Activated naive CD4-positive, alpha-beta T cell (primary cell): ENCODE measurements at regions not wholly inside any gene's neighbourhood (a gene's known extent, or its start where the extent isn't known, plus 50 kb on each side); places are given as distances from the start of the nearest gene placed in this dataset.
"Not testable (repeated sequence)": the region's sequence is repeated elsewhere in the genome, so short reads cannot be mapped to it uniquely, and the experiment has no call there.

Experiments used
- DNase-seq, 4 experiments: peaks; one replicate each; lab custom pipeline; 2025; lab: John Stamatoyannopoulos, UW

DNA sequence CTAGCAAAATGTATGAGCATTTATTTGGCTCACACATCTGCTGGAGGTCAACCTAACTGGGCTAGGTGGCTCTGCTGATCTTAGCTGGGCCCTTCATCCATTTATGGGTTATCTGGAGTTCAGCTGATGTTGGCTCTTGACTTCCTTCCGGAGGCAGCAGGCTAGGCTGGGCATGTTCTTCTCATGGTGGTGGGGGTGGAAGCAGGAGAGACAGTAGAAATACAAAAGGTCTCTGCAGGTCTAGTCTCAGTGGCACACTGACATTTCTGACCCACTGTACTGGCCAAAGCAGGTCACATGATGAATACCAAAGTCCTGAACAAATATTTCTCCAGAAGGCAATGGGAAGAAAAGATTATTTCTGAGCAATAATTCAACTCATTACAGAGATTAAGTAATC is 334.6 kb downstream of the CRPPA start:
- no peak for DNase-seq

DNA sequence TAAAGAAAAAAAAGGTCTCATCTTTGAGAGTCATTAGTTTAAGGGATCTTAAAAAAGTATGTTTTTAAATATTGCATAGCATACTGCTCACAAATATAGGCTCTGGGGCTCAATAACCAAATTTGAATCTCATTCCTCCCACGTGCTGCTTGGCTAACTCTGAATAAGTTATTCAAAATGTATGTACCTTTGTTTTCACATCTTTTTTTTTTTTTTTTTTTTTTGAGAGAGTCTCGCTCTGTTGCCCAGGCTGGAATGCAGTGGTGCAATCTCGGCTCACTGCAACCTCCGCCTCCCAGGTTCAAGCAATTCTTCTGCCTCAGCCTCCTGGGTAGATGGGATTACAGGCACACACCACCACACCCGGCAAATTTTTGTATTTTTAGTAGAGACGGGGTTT is 335.6 kb downstream of the CRPPA start:
- DNase-seq, result not testable (repeated sequence)

DNA sequence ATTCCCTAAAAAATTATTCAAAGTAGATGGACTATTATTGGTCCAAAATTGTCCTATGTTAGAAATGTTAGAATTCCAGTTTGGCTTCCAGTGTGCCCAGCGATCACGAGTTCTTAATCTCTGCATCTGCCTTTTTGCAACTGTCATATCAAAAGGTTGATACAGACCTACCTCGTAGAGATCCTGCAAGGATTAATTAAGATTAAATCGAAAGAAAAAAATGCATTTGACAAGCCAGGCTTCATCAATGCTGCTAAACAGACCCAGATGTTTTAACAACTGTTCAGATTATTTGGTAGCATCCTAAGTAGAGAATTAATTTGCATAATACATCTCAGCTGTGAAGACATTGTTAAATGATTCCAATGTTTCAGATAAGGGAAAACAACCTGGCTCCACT is 336.5 kb downstream of the CRPPA start:
- no peak for DNase-seq

DNA sequence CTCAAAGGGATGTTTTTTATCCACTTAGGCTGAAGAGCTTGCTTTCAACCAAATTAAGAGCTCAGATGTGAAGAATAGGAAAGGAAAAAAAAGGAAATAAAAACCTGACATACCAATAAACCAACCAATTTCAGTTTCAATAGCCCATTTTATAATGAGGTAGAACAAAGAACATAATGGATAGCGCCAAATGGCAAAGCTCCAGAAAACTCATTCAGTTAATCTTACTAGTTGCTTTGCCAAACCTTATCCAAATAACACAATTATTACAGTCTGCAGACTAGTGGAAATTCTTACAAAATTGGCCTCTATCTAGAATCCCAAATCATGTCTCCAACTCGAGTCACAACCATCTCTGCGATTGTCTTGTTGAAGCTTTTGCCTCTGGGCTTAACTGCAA is 337.0 kb downstream of the CRPPA start:
- DNase-seq, result no peak

DNA sequence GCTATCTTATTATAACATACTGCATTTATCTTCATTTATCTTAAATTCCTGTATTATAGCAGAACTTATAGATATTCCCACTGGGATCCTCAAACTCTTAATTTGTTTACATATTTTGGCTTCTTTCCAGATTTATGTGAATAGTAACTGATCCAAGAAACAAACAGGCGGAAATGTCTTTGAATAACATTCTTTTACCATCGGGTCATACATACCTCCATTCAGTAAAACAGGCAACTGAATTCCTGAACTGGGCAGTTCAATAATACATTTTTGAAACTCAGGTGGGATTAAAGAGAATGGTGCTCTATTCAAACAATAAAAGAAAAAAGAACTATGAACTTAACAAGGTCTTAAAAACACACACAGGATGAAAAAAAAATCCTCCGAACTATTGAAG is 337.4 kb downstream of the CRPPA start:
- no peak for DNase-seq

DNA sequence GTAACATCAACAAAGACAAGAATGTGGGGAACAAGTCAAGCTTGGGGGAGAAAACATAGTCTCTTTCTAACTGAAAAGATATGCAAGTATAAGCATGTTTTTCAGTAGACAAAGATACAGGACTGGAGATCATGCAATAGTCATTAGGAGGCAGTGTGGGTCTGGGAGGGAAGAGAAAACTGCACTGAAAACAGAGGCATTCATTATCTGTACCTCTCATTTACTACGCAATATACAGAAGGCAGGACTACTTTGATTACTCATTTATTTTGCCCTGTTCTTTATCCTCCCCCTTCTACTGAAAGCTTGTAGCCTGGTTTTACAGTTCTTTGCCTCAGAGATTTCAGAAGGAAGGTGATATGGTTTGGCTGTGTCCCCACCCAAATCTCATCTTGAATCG is 341.2 kb downstream of the CRPPA start:
- no peak for DNase-seq

DNA sequence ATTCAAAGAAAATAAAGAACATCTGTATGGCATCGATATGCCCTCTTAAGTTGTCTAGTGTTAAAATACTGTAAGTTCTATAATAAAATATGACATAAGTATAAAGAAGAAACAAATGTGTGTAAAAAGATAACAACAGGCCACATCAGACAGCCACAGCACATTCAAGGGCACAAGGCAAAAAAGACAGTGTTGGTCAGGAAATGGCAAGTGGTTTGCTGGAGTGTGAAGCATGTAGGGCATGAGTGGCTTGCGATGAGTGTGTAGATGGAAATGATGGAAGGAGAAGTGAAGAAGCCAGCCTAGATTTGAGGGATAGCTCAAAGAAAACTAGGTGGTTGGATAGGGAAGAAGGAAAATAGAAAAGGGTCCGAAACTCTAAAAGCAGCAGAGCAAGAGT is 341.6 kb downstream of the CRPPA start:
- no peak for DNase-seq

DNA sequence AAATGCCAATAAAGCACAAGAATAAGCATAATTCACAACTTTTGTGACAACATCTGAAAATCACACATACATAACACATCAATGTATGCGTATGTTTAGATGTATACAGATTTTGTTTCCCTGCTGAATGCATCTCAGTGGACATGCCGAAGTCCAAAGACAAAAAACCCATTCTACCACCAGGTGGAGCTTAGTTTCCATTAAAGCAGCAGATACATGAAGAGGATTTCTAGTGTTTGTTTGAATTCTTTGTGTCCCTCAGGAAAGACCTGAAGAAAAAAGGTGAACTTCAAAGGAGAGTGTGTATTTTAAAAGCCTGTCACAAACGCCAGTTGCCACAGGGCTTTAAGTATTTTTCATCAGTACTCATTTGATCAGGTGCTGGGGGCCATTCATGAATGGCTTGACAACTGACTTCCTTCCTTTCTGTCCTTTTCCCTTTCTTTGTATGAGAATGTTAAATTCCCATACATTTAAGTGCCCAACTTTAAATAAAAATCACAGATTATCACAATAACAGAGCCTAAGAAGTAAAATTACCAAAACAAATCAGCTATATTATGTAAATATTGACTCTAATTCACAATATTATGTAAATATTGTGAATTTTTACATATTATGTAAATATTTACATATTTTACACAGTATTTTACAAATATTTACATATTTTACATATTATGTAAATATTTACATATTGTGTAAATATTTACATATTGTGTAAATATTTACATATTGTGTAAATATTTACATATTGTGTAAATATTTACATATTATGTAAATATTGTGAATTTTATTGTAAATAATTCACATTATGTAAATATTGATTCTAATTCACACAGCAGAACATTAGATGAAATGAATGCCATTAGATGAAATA is 343.0 kb downstream of the CRPPA start:
- no peak for DNase-seq

DNA sequence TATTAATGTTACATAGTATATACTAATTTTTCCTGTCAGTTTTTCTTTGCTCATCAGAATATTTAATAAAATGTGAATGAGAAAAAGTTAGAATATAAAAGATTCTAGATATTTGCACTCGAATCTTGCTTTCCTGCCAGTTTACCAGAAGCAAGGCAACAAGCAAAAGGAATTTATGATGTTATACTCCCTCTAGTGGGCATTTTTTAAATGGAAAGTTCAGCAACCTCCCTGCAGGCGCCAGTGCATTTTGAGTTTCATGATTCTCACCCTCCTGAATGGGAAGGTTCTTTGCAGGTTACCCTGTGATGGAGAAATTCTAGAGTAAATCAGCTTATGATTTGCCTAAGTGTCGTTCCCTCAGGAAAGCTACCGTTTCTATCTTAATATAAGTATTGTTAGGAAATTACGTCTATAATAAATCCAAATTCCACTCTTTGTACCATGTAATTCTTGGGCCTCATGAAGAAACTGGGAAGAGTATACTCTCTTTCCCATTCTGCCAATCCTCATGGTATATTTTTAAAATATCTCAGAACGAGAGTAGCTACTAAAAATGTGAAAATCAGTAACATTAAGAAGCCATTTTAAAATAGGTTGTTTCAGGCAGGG is 350.0 kb downstream of the CRPPA start:
- no peak for DNase-seq

DNA sequence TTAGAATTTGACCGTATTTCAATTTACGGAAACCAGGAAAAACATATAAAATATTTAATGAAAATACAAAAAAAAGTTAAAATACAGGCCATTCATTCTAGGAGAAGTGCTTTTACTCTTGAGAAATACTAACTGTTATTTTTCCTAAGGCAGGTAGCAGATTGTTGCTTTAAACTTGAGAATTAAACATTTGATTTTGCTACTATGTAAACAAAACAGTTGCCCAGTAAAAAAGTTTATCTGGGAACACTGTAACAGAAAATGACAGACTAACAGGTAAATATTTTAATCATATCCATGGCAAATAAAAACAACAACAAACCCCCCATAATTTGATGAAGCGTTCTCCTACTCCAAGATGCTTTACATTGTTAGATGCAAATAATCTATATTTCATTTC is 350.5 kb downstream of the CRPPA start:
- DNase-seq, result no peak

DNA sequence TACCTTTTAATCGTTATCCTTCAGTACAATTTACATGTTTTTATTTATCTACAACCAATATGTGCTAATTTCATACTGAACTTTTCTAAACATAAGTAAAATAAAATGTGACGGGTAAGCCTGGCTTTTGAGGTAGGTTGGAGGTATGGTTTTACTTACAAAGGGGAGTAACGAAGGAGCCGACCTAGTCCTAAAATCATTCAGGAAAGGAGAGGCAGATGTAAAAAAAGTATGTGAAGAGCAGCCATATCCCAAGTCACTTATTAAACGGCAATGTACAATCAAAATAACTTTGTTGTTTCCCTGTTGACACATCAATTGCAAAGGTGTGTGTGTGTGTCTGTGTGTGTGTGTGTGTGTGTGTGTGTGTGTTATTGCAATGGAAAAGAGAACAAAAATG is 351.3 kb downstream of the CRPPA start:
- no peak for DNase-seq

DNA sequence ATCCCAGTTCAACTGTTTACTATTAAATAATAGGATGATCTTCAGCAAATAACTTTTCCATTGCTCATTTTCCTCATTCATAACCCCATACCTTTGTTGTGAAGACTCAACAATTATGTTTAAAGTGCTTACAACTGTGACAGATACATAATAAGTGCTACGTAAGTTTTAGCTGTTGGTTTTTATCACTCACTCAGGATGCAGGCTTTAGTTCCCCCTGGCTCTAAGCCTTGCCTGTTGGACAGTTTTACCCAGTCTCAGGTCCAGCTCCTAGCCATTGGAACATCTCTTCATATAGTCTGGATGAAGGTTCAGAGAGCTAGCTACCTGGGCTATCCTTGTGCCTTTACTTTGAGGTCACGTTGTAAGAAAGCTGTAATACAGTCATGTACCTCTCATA is 353.2 kb downstream of the CRPPA start:
- no peak for DNase-seq

DNA sequence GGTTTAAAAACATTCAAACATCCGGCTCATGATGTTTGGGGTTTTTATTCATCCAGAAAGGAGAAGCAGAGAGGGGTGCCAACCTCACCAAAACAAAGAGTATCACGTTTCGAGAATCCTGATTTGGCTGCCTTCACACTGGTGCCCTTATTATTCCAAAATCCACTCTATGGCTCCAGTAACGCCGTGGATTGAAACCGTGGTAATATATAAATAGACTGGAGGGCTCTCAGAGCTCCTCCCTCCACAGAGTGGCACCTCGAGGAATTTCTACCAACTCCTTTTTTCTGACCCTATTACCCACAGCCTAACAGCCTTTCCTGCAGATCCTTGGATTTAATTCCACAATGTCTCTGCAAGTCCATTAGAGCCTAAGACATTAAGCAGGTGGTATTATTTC is 353.6 kb downstream of the CRPPA start:
- DNase-seq, result no peak

DNA sequence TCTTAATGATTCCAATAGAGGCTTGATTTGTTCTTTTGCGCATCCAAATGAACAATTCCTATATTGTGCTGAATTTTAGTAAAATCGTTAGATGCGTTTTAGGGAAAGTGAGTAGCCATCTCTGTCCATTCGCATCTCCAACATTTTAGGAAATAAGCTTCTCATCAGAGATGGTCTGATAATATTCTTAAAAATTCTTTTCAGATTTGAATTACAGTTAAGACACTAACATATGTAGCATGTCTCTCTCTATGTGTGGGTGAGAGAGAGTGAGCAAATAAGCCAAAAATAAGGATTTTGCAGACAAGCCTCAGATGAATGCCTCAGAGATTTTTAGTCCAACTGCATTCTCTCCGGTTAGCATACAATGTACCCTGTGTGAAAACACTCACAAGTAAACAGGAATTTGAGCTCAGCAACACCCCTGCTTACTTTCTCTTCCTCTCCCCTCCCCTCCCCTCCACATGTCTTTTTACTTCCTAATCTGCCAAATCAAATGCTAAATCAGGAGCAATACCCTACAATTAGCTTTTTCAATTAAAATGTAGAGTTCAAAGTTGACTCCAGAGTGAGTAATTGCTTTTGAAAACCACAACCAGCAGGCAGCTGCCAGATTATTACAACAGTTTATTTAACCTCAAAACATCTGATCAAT is 354.4 kb downstream of the CRPPA start:
- no peak for DNase-seq

DNA sequence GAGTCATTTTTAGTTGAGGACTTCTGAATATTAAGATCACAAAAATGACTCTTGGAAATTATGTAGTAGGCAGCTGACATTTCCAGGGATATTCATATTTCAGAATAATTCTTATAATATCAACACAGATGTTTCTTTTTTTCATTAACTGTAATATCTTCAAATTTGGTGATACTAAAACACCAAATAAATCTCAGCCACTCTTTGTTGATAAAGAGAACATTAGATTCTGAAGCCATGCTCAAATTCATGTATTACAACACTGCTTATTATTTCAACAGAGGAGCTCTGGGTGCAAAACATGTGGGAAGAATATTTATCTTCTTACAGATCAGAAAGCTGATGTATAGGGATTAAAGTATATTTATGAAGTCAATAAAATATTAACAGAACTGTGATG is 355.4 kb downstream of the CRPPA start:
- no peak for DNase-seq

DNA sequence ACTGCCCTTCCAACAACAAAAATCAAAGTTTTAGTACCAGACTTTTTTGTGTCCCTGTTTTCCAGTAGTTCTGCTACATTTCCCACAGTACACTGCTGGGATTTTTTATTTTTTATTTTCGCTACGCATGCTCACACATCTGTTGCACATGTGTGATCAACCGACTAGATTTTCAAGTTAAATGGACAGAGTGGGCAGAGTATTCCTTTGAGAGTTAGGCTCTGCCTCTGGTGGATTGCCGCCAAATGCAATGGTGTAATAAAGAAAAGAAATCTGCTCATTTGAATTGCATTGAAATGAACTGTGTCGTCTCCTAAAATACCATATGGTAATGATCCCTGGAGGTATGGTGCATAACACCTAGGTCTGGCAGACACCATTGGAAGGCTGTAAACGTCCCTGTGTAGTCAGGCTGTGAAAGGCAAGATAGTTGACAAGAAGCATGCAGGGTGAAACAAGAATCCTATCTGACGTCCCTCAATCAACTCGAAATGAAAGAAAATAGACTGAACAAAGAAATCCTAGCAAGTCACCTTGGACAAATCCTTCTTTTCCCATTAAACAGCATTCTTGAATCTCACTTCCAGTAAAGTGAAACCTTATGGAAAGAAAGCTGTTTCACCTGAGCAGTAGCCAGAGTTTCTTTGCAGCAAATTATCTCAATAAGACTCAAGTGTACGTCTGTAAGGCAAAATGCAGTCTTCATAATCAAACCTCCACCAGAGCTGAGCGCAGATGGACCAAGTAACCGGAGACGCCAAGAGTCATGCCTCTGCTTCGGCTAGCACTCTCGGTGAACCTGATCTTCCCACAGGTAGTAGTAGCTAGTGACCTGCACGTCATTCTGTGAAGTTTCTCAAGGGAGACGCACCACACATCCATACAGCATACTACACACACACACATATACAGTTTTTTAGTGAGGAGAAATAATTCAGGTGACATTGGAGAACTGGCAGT is 357.3 kb downstream of the CRPPA start:
- no peak for DNase-seq

DNA sequence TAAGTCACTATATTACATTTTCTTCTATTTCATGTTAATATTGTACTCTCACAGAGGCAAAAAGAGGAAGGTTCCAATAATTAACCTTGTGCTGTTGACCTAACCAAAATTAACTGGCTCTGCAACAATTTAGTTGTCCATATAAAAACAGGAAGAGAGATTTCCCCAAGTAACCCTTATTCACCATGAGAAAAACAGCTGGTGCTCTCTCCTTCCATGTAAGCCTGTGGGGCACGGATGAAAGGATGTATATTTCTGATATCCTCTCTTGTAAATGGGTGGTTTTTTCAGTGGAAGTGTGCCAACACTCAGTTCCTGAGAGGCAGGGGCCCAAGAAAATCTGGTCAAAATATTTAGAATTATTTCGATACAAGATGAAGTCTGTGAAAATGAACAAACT is 358.1 kb downstream of the CRPPA start:
- DNase-seq, result no peak

DNA sequence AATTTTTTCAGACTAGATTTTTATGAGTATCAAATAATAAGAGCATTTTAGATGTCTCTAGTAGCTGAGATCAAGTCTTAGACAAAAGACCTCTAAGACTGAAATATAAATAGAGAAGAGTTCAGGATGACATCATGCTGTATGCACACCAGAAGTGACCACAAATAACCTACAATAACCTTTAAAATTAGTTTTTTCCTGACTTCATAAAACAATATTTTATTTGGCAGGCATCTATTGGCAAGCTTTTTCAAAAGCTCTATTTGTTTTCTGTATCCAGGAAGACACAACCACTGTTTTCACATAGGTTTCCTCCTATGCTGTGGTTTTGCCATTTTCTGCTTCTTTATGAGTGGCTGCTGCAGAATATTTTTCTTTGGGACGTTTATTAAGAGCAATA is 359.1 kb downstream of the CRPPA start:
- no peak for DNase-seq

DNA sequence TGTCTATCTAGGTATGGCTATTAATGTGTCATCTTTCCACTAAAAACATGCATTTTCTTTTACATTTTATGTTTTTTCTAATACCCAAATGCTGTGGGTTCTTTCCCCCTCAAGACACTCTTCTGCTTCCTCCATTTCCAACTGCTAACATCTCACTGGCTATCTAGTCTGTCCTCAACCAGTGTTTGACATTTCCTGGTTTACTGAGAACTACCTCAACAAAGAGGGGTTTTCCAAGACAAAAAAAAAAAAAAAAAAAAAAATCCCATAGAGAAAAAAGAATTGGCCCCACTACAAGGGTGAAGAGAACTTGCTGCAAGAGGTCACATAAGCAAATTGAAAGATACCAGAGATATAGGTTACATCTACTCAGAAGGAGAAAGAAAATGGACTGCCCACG is 359.7 kb downstream of the CRPPA start:
- DNase-seq, result no peak

DNA sequence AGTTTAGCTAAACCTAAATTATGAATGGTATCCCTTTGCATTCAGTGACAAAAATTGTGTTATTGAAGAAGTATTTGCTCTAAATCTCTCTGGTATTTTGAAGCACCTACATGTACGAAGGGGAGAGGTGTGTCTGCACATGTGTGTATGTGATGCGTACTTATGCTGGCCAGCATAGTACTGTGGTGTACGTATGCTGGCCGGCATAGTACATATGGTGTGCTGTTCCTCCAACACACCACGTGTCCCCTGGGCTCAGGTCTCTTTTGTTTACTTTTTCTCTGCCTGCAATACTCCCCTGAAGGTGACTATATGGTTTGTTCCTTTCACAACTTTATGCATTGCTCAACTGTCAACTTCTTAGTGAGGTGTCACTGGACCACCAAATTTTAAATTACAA is 360.3 kb downstream of the CRPPA start:
- DNase-seq, result no peak

DNA sequence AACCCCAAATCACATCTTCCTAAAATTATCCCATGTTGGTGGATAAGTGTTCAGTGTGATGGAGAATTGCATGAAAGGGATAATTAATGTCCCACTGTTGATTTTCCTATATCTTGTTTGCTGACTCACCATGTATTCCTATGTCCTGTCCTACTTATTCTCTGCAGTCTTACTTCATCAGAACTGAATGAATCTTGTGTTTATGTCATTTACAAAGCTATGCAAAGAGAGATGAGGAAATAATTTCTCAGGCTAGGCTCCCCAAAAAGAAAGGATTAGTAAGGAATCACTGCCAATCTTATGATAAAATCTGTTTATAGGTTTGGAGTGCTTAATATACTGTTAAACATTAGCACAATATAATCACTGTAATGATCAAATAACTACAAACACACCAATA is 360.8 kb downstream of the CRPPA start:
- DNase-seq, result no peak
